C1 segment of cervical spinal cord (tissue), 14 donors: ENCODE measurements at regions not wholly inside any gene's neighbourhood (a gene's known extent, or its start where the extent isn't known, plus 50 kb on each side); places are given as distances from the start of the nearest gene placed in this dataset.

Experiments
- DNase-seq, 14 donors: peaks; one replicate each; lab custom pipeline; 2025; lab: John Stamatoyannopoulos, UW

- peak in 11 of 14 donors; percentile 23 to 77 (median 56) for DNase-seq
Observed at GRCh38 chr13:24050292-24050711, 110.2 kb upstream of the SPATA13 start.

- peak in 1 of 14 donors; percentile 23 for DNase-seq
Observed at GRCh38 chr13:24050796-24051715, 109.5 kb upstream of the SPATA13 start.

GRCh38 chr13:24052547-24053518, 107.7 kb upstream of the SPATA13 start:
- no peak for DNase-seq

GRCh38 chr13:24053519-24054251, 106.8 kb upstream of the SPATA13 start:
- DNase-seq: peak in 9 of 14 donors; percentile 30 to 64 (median 56)

GRCh38 chr13:24056616-24057137, 103.8 kb upstream of the SPATA13 start:
- DNase-seq: no peak

- no peak for DNase-seq
Observed at GRCh38 chr13:24060993-24061392, 99.5 kb upstream of the SPATA13 start.

- peak in 2 of 14 donors; percentile 29 to 31 for DNase-seq
Observed at GRCh38 chr13:24063281-24063877, 97.1 kb upstream of the SPATA13 start.

- DNase-seq: no peak
Observed at GRCh38 chr13:24064371-24064770, 96.1 kb upstream of the SPATA13 start.

- no peak for DNase-seq
Observed at GRCh38 chr13:24065176-24065575, 95.3 kb upstream of the SPATA13 start.

- DNase-seq: peak in 1 of 14 donors; percentile 27
Observed at GRCh38 chr13:24066405-24067295, 93.9 kb upstream of the SPATA13 start.

GRCh38 chr13:24068472-24068871, 92.0 kb upstream of the SPATA13 start:
- no peak for DNase-seq

GRCh38 chr13:24071016-24071415, 89.5 kb upstream of the SPATA13 start:
- no peak for DNase-seq

GRCh38 chr13:24071423-24072075, 89.0 kb upstream of the SPATA13 start:
- no peak for DNase-seq

GRCh38 chr13:24073657-24074056, 86.9 kb upstream of the SPATA13 start:
- DNase-seq: no peak

- peak in 6 of 14 donors; percentile 15 to 55 (median 28) for DNase-seq
Observed at GRCh38 chr13:24074678-24075077, 85.8 kb upstream of the SPATA13 start.

GRCh38 chr13:24075137-24075975, 85.2 kb upstream of the SPATA13 start:
- DNase-seq: no peak

GRCh38 chr13:24076109-24076508, 84.4 kb upstream of the SPATA13 start:
- peak in 1 of 14 donors; percentile 18 for DNase-seq

GRCh38 chr13:24076636-24077035, 83.9 kb upstream of the SPATA13 start:
- DNase-seq: peak in 1 of 14 donors; percentile 44
